HG02981 (cell line): ENCODE measurements at regions not wholly inside any gene's neighbourhood (a gene's known extent, or its start where the extent isn't known, plus 50 kb on each side); places are given as distances from the start of the nearest gene placed in this dataset.
A peak's percentile ranks its signal among the peaks of the same experiment; 100 is the strongest.

Source experiments
- ATAC-seq: cut with Tn5 transposase; IDR thresholded peaks from one replicate; pipeline ENCODE4 v1.9.1; 2021; ENCODE audit warnings: mild to moderate bottlenecking, moderate library complexity; ENCODE audit not compliant: unreplicated experiment

DNA sequence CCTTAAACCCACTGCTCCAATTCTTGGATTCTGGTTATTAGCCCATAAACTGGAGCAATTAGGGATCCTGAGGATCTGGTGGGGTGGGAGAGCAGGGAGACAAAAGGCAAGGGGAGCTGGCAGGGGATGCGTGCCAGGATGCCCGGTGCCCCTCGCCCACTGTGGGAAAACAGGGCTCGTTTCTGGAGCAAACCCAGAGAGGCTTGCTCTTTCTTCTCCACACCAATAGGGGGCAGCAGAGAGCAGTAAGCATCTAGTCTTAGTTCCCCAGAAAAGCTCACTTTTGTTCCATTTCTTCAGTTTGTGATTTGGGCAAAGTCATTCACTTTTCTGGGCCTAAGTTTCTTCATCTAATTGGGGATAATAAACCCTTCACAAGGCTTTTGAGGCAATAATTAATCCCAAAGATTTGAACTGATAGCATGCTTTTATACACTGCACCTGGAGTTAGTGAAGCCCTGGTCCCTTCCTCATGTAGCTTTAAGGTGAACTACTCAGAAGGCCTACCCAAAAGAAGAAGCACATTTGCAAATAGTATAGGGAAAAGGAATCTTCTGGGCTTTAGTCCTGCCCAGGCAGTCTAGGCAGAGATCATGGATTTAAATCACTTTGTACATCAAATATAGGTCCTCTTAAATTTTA, 160.6 kb upstream of the USP24 start:
- no peak for ATAC-seq

DNA sequence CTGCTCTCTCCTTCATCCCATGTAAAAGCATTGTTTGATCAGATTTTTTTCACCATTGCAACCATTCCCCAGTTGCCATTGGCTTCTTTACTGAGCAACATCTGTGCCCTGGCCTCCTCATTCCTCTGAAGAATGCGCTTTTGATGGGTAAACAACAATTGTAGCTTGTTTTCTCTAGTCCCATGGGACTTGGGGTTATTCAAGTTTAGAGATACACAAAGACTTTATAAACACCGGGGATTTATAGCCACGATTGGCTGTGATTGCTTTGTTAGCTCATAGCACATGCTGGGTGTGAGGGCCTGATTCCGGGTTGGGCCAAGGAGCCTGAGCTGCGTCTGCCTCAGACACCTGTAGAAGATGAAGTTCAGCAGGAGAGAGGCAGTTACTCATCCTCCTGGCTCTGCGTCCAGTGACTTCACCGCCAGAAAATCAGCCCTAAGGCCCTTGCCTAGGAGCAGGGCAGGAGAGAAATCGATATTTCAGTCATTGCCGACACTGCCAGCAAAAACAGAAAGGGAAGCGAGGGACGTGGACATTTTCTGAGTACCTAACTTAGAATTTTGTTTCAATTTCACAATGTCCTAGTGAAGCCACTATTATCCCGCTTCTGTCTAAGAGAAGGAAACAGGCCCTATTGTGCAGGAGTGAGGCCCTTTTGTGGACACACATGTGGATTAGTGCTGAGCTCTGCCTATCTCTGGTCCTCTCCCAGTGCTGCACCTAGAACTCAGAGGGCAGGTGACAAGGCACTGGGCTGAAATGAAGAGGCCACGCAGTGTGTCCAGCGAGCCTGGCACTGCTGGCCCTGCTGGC, 159.8 kb upstream of the USP24 start:
- no peak for ATAC-seq

DNA sequence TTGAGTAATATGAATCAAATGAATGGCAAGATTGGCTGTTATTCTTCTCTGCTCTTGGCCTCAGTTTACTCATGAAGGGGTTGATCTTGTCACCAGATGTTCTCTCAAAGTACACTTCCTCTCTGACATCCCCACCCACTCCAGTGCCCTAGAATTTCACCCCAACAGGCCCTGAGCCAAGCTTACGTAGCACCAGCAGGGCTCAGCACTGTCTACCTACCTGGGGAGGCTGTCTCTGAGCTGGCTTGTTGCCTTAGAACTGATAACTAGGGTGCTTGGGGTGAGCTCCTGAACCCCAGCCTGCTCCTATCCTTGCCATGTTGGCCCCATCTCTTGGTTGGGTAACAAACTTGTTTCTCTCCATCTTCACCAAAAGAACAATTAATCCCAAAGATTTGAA, 159.1 kb upstream of the USP24 start:
- ATAC-seq, result no peak

DNA sequence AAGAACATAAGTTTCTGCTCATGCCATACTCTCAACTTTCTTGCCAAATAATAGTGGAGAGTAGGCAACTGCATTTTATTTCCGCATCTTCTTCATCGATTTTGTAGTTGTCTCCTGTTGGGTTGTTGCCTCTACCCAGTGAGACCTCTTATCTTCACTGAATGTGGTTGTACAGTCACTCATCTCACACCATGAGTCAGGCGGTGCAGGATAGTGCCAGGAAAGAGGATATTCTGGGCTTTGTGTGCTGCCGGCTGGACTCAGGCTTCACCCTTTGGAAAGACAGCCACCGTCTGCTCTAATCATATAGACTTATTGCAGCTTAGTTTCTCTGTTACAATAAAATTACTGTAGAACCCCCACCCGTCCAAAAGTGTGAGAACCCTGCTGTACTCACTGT, 154.3 kb upstream of the USP24 start:
- no peak for ATAC-seq

GRCh38 chr1:55368698-55369097, 153.5 kb upstream of the USP24 start:
- no peak for ATAC-seq

DNA sequence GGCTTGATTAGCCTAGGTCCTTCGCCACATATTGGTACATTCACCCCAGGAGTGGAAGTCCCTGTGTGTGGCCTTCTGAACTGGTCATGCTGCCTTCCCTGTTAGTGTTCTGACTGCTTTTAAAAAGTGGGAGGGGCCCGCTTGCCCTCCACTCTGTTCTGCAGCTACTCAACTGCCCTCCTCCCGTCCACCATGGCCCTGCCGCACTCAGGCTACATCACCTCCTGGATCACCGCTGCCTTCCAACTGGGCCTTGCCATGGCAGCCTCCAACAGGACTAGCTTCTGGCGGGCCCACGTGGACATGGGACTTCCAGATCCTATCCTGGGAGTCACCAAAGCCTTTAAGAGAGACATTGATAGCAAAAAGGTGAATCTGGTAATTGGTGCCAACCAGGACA, 152.1 kb upstream of the USP24 start:
- ATAC-seq, result no peak

DNA sequence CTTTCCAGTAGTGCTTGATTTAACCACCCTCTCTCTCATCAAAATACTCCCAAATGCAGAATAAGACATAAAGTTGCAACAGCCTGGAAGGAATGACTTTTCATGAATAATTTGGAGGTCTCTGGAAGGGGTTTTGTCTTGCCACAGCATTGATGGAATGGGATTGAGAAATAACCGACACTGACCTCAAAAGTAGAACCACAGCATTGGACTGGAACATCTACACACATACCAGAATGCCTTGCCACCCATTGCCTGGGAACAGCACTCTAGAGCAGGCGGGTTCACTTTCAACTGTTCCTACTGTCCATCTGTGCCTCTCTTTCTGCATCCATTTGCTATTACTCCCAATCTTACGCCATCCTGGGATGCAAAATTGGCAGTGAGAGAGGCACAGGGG, 149.1 kb upstream of the USP24 start:
- ATAC-seq, result no peak

DNA sequence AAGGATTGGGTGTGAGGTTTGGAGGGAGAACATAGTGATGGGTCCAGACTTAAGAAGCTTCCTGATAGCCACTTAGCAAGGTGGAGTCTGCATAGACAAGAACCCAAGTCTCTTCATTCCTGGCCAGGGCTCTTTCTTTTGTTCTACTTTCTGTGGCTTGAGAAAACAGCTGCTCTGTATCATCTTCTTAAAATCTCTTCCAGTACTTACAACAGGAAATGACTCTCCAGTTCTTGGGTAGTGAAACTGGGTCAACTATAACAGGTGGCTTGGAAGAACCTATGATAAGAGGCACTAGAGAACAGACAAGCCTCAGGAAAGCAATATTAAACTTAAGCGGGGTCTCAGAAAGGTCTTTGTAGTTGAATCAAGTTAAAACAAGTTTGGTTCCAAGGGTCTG, 148.1 kb upstream of the USP24 start:
- ATAC-seq, result no peak

DNA sequence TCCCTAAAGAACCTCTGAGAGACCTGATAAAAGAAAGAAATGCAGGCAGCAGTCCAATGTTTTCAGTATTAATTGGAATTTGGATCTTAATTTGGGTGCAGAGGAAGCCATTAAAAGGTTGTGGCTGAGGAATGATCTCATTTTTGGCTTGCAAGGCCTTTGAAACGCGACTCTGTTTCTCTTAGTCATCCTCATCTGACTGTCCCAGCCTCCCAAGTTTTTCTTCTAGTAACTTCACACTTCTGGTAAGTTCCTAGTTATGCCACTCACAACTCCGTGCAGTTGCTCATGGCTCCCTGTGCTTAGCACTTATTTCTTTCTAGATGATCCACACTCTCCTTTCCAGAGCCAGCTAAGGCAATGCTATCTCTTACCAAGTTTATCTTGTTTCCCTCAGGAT, 147.4 kb upstream of the USP24 start:
- no peak for ATAC-seq

- ATAC-seq, result no peak
Observed at GRCh38 chr1:55359611-55360010, 144.4 kb upstream of the USP24 start.

- ATAC-seq, result no peak
Observed at GRCh38 chr1:55358581-55358980, 143.4 kb upstream of the USP24 start.

GRCh38 chr1:55355549-55355948, 140.4 kb upstream of the USP24 start:
- ATAC-seq, result no peak

GRCh38 chr1:55353707-55354620, 138.8 kb upstream of the USP24 start:
- ATAC-seq, result no peak

DNA sequence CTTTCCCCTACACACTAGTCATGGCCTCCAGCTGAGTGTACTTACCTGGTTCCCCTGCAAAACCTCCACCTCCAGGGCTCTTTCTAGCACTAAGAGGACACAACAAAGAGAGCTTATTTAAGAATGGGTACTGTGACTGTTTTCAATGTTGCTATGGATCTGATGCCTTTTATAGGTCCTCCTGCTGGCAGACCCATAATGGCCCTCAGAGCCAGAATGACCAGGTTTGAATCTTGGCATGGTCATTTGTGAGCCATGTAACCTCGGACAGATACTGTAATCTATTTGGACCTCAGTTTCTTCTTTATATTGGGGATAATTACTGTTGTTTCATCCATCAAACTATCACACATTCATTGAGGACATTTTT, 137.6 kb upstream of the USP24 start:
- ATAC-seq, result no peak

GRCh38 chr1:55352080-55352810, 137.1 kb upstream of the USP24 start:
- ATAC-seq, result no peak

GRCh38 chr1:55348356-55348755, 133.2 kb upstream of the USP24 start:
- ATAC-seq, result no peak

GRCh38 chr1:55347866-55348265, 132.7 kb upstream of the USP24 start:
- no peak for ATAC-seq

DNA sequence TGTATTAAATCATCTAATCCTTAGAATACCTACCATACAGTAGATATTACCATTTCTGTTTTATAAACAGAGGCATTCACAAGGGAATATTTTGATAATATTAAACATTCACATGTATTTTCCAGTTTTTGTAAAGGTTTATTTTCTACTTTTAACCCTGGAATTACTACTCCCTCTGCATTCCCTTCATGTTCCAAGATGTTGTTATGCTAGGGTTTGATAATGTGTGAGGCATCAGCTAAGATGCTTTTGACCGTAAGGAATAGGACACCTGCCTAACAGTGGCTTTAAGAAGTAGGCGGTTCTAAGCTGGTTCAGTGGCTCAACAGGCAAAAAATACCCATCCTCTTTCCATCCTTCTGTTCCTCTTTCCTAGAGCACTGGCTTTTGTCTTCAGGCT, 131.9 kb upstream of the USP24 start:
- no peak for ATAC-seq

GRCh38 chr1:55346586-55346985, 131.4 kb upstream of the USP24 start:
- ATAC-seq, result no peak

GRCh38 chr1:55339681-55340080, 124.5 kb upstream of the USP24 start:
- ATAC-seq, result no peak

DNA sequence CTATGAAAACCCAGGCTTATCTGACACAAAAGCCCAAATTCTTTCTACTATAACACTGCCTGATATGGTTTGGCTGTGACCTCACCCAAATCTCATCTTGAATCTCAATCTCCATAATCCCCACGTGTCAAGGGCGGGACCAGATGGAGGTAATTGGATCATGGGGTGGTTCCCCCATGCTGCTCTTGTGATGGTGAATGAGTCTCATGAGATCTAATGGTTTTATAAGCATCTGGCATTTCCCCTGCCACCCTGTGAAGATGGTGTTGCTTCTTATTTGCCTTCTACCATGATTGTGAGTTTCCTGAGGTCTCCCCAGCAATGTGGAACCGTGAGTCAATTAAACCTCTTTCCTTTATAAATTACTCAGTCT, 123.3 kb upstream of the USP24 start:
- peak; percentile 7 for ATAC-seq
